ENCODE measurements at regions not wholly inside any gene's neighbourhood (a gene's known extent, or its start where the extent isn't known, plus 50 kb on each side); places are given as distances from the start of the nearest gene placed in this dataset.

DNA sequence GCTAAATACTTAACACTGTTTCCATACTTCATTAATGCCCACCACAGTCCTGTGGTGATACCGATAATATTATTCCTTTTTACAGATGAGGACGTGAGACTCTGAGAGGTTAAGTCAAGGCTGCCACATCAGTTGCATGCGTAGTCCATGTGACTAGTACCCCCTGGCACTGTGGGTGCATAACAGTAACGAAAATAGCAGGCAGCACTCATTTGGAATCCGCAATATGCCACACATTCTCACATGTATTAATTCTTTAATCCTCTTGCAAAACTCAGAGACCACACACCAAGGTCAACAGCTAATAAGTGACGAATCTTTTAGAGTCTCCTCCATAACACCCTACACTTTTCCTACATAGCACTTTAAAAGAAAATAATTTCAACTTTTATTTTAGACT is 99.5 kb upstream of the HABP2 start:
- TF ChIP-seq, protein P1, sequence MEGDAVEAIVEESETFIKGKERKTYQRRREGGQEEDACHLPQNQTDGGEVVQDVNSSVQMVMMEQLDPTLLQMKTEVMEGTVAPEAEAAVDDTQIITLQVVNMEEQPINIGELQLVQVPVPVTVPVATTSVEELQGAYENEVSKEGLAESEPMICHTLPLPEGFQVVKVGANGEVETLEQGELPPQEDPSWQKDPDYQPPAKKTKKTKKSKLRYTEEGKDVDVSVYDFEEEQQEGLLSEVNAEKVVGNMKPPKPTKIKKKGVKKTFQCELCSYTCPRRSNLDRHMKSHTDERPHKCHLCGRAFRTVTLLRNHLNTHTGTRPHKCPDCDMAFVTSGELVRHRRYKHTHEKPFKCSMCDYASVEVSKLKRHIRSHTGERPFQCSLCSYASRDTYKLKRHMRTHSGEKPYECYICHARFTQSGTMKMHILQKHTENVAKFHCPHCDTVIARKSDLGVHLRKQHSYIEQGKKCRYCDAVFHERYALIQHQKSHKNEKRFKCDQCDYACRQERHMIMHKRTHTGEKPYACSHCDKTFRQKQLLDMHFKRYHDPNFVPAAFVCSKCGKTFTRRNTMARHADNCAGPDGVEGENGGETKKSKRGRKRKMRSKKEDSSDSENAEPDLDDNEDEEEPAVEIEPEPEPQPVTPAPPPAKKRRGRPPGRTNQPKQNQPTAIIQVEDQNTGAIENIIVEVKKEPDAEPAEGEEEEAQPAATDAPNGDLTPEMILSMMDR (IDR thresholded peaks at IDR 0.05; ENCODE audit: borderline replicate concordance, extremely low read depth, low read length, poor library complexity, severe bottlenecking) = no peak
- TF ChIP-seq EZH2 (IDR thresholded peaks at IDR 0.05; ENCODE audit: borderline replicate concordance, low read depth, low read length, severe bottlenecking) = no peak
